SK-N-SH treated with all-trans-retinoic acid at 6 μM for 48 hours (cell line): ENCODE measurements at regions not wholly inside any gene's neighbourhood (a gene's known extent, or its start where the extent isn't known, plus 50 kb on each side); places are given as distances from the start of the nearest gene placed in this dataset.

ENCODE experiments used
- ATAC-seq: fragments of 200-7000 bp; cut with Tn5 transposase; 3 replicates; pipeline ENCODE4 v1.9.1; 2020; ENCODE audit warnings: mild to moderate bottlenecking, moderate library complexity
- ARNTL ChIP-seq: fragments of 450-650 bp; formaldehyde crosslinking; IDR thresholded peaks from 2 replicates; pipeline ENCODE4 v1.5.0; 2020; ENCODE audit warnings: low read depth, mild to moderate bottlenecking, moderate library complexity, borderline replicate concordance
- BACH2 ChIP-seq: fragments of 250-450 bp; sonication (Bioruptor Pico); IDR thresholded peaks from 2 replicates; pipeline ENCODE4 v1.9.0; 2021; ENCODE audit warnings: mild to moderate bottlenecking, borderline replicate concordance
- CSDC2 ChIP-seq: fragments of 250-450 bp; sonication (Bioruptor Pico); IDR thresholded peaks from 2 replicates; pipeline ENCODE4 v1.5.0; 2020; ENCODE audit warnings: mild to moderate bottlenecking, moderate library complexity
- ESRRG ChIP-seq: fragments of 250-450 bp; sonication (Bioruptor Pico); IDR thresholded peaks from 2 replicates; pipeline ENCODE4 v1.6.1; 2021; ENCODE audit warnings: mild to moderate bottlenecking
- GLIS3 ChIP-seq: fragments of 250-450 bp; sonication (Bioruptor Pico); IDR thresholded peaks from 2 replicates; pipeline ENCODE4 v1.5.0; 2020; ENCODE audit warnings: mild to moderate bottlenecking, moderate library complexity
- ISL1 ChIP-seq: fragments of 250-450 bp; sonication (Bioruptor Pico); IDR thresholded peaks from 2 replicates; pipeline ENCODE4 v2.1.2; 2022; ENCODE audit warnings: mild to moderate bottlenecking, moderate library complexity
- OSR1 ChIP-seq: fragments of 250-450 bp; sonication (Bioruptor Pico); IDR thresholded peaks from 2 replicates; pipeline ENCODE4 v1.8.0; 2022; ENCODE audit warnings: moderate library complexity, mild to moderate bottlenecking, inconsistent platforms
- PATZ1 ChIP-seq: fragments of 250-450 bp; sonication (Bioruptor Pico); IDR thresholded peaks from 2 replicates; pipeline ENCODE4 v1.8.0; 2020; ENCODE audit warnings: mild to moderate bottlenecking, moderate library complexity, borderline replicate concordance
- POU6F1 ChIP-seq: fragments of 250-450 bp; sonication (Bioruptor Pico); IDR thresholded peaks from 2 replicates; pipeline ENCODE4 v1.8.0; 2021; ENCODE audit warnings: low read depth, mild to moderate bottlenecking, moderate library complexity, borderline replicate concordance
- PPARA ChIP-seq: fragments of 250-450 bp; sonication (Bioruptor Pico); IDR thresholded peaks from 2 replicates; pipeline ENCODE4 v1.5.0; 2020; ENCODE audit warnings: mild to moderate bottlenecking, borderline replicate concordance
- RARB ChIP-seq: fragments of 250-450 bp; sonication (Bioruptor Pico); IDR thresholded peaks from 2 replicates; pipeline ENCODE4 v1.8.0; 2021; ENCODE audit warnings: mild to moderate bottlenecking, moderate library complexity
- SNAI2 ChIP-seq: fragments of 250-450 bp; sonication (Bioruptor Pico); IDR thresholded peaks from 2 replicates; pipeline ENCODE4 v1.5.0; 2020; ENCODE audit warnings: mild to moderate bottlenecking, moderate library complexity
- TCF4 ChIP-seq: fragments of 250-450 bp; sonication (Bioruptor Pico); IDR thresholded peaks from 2 replicates; pipeline ENCODE4 v1.8.0; 2021; ENCODE audit warnings: mild to moderate bottlenecking, moderate library complexity, borderline replicate concordance
- TSHZ2 ChIP-seq: fragments of 250-450 bp; sonication (Bioruptor Pico); IDR thresholded peaks from 2 replicates; pipeline ENCODE4 v1.5.0; 2020; ENCODE audit warnings: mild to moderate bottlenecking, moderate library complexity
- ZC3H10 ChIP-seq: fragments of 250-450 bp; sonication (Bioruptor Pico); IDR thresholded peaks from 2 replicates; pipeline ENCODE4 v1.5.1; 2021; ENCODE audit warnings: mild to moderate bottlenecking, moderate library complexity
- ZFP3 ChIP-seq: fragments of 250-450 bp; sonication (Bioruptor Pico); IDR thresholded peaks from 2 replicates; pipeline ENCODE4 v1.5.0; 2020; ENCODE audit warnings: mild to moderate bottlenecking, moderate library complexity
- ZFP30 ChIP-seq: fragments of 450-650 bp; formaldehyde crosslinking; IDR thresholded peaks from 2 replicates; pipeline ENCODE4 v1.5.0; 2022; ENCODE audit warnings: mild to moderate bottlenecking, moderate library complexity
- ZNF565 ChIP-seq: fragments of 450-650 bp; formaldehyde crosslinking; conservative IDR thresholded peaks from 2 replicates; pipeline ENCODE4 v1.5.0; 2020; ENCODE audit warnings: low read depth, mild to moderate bottlenecking, moderate library complexity
- ZNF70 ChIP-seq: fragments of 450-650 bp; formaldehyde crosslinking; IDR thresholded peaks from 2 replicates; pipeline ENCODE4 v1.5.0; 2020; ENCODE audit warnings: mild to moderate bottlenecking, moderate library complexity
- ZNF8 ChIP-seq: fragments of 450-650 bp; formaldehyde crosslinking; IDR thresholded peaks from 2 replicates; pipeline ENCODE4 v1.5.0; 2020; ENCODE audit warnings: mild to moderate bottlenecking, moderate library complexity
- TF ChIP-seq, protein P1 (sequence below): fragments of 250-450 bp; sonication (Bioruptor Pico); IDR thresholded peaks from 2 replicates; pipeline ENCODE4 v1.5.1; 2021; ENCODE audit warnings: mild to moderate bottlenecking, moderate library complexity

- TF ChIP-seq, protein P1, sequence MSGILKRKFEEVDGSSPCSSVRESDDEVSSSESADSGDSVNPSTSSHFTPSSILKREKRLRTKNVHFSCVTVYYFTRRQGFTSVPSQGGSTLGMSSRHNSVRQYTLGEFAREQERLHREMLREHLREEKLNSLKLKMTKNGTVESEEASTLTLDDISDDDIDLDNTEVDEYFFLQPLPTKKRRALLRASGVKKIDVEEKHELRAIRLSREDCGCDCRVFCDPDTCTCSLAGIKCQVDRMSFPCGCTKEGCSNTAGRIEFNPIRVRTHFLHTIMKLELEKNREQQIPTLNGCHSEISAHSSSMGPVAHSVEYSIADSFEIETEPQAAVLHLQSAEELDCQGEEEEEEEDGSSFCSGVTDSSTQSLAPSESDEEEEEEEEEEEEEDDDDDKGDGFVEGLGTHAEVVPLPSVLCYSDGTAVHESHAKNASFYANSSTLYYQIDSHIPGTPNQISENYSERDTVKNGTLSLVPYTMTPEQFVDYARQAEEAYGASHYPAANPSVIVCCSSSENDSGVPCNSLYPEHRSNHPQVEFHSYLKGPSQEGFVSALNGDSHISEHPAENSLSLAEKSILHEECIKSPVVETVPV (CRISPR knock-in tag) = no peak
- TF ChIP-seq POU6F1 (CRISPR knock-in tag) (no peak), ZNF70 (CRISPR knock-in tag) (no peak), PPARA (CRISPR knock-in tag) (no peak), ZFP3 (CRISPR knock-in tag) (no peak), BACH2 (no peak), PATZ1 (CRISPR knock-in tag) (no peak), CSDC2 (no peak), ZNF565 (CRISPR knock-in tag) (no peak), TSHZ2 (no peak), ZC3H10 (no peak), ZFP30 (CRISPR knock-in tag) (no peak), RARB (CRISPR knock-in tag) (no peak), ISL1 (CRISPR knock-in tag) (no peak), ZNF8 (CRISPR knock-in tag) (no peak), GLIS3 (CRISPR knock-in tag) (no peak), TCF4 (no peak), OSR1 (CRISPR knock-in tag) (no peak)
- ATAC-seq = no peak
Observed at GRCh38 chr12:89189448-89189847, 162.9 kb downstream of the DUSP6 start.

DNA sequence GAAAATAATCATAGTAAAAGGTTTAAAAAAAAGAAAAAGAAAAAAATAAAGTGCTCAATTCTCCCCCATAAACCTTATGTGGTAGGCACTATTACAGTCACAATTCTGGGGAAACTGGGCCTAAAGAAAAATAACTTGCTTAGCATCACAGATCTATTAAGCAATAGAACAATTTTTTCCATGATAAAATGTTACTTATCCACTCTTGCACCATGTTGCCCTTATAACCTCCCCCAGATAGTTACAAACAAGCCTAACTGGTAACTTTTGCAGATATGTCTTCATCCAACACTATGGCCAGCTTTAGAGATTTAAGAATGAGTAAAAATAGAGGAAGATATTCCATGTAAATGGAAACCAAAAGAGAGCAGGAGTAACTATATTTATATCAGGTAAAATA, 164.8 kb downstream of the DUSP6 start:
- no peak for ATAC-seq
- TF ChIP-seq CSDC2 = no peak
- TF ChIP-seq ESRRG = no peak
- no peak for TF ChIP-seq ARNTL (CRISPR knock-in tag)
- TF ChIP-seq SNAI2 (CRISPR knock-in tag) = no peak
- no peak for TF ChIP-seq GLIS3 (CRISPR knock-in tag)
- no peak for TF ChIP-seq PATZ1 (CRISPR knock-in tag)
- no peak for TF ChIP-seq RARB (CRISPR knock-in tag)
- no peak for TF ChIP-seq POU6F1 (CRISPR knock-in tag)
- TF ChIP-seq ZC3H10 = no peak
- no peak for TF ChIP-seq ZFP3 (CRISPR knock-in tag)
- no peak for TF ChIP-seq TCF4
- TF ChIP-seq ZNF8 (CRISPR knock-in tag) = no peak
